Smooth muscle cell of the brain vasculature (primary cell): ENCODE measurements at regions not wholly inside any gene's neighbourhood (a gene's known extent, or its start where the extent isn't known, plus 50 kb on each side); places are given as distances from the start of the nearest gene placed in this dataset.

ENCODE experiments used
- DNase-seq: peaks from one replicate; pipeline ENCODE4 v3.0.0-alpha.2; 2012; ENCODE audit warnings: low read depth, low spot score

DNA sequence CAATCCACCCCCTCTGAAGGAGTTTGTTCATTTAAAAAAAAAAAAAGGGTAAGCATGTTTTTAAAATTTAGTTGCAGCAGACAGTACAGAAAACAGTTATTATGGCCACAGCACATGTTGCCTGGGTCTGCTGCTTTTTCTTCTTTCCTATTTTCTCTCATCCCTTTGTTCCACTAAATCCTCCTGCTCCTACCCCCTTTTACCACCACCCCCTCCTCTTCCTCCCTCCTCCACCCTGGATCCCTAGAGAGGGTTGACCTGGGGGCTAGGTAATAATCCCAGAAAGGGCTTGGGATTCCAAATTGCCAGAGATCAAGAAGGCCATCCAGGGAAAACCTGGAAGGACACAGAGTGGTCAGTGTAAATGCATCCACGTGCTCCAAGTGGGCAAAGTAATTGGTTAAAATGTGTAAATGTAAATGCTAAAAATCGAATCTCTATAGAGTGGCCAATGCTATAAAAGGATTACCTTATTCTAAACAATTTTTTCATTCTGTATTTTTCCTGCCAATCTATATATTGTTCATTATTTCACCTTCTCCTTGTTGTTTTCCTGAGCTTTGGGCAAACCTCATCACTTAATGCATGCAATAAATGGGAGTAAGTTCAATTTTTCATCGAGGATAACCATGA lies 89.0 kb upstream of the PIK3CG start:
- DNase-seq, result no peak

DNA sequence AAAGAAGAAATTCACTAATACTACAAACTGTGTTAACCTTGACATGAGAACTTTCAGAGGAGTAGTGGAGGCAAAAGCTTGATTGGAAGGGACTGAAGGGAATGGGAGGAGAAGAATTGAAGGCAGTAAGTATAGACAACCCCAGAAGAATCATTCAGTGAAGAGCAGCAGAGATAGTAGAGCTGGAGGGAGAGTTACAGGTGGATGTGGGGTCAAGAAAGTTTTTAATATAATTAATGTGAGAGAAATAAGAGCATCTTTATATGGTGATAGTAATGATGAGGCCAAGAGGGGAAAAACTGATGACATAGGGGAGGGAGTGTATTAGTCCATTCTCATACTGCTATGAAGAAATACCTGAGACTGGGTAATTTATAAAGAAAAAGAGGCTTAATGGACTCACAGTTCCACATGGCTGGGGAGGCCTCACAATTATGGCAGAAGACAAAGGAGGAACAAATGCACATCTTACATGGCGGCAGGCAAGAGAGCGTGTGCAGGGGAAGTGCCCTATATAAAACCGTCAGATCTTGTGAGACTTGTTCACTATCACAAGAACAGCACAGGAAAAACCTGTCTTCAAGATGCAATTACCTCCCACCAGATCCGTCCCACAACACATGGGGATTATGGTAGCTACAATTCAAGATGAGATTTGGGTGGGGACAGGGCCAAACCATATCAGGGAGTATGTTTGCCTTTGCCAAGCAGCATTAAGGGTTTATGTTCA lies 88.3 kb upstream of the PIK3CG start:
- DNase-seq, result no peak

DNA sequence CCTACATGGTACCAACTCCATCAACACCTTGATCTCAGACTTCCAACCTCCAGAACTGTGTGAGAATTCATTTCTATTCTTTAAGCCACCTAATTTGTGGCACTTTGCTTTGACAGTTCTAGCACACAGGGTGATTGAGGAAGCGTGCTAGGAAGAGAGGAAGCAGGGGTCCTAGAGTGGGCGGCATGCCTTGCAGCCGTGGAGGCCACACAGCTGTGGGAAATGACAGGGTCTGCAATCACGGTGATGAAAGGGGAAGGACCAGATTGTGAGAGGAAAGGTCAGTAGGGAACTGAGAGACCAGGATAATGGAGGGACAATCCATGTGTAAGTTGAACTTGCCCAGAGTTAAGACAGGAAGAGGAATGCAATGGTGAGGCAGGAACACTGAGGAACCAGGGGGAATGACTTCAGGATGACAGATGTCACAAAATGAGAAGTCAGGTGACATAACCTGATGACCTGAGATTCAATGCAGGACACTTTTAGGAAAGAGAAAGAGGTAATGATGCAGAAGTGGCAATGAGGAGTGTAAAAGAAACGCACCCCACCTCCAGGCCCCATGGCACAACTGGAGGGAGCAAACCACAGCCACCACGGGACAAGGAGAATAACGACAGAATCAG lies 87.3 kb upstream of the PIK3CG start:
- no peak for DNase-seq

DNA sequence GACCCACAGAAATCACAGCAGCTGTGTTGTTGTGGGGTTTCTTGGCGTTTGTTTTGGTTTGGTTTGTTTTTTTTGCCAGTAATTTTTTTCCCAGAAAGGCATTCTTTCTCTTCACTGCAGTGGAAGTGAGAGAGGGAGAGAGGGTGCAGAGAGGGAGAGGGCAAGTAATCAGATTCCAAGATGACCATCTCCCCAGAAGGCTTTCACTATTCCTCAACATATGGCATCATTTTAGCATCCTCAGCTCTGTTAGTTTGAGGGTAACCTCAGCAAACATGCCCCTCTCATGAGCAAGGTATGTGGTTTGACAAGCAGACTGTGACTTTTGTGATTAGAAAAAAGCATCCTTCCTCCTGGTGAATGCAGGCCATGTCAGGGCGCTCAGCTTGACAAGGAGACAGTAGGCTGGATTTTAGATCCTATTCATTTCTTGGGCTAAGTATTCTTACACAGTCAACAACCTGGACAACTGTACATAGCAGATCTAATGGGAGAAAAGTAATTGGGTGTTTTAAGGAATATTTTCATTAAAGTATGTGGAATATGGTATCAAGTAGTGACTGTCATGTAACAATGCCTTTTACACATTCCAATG lies 86.3 kb upstream of the PIK3CG start:
- no peak for DNase-seq

DNA sequence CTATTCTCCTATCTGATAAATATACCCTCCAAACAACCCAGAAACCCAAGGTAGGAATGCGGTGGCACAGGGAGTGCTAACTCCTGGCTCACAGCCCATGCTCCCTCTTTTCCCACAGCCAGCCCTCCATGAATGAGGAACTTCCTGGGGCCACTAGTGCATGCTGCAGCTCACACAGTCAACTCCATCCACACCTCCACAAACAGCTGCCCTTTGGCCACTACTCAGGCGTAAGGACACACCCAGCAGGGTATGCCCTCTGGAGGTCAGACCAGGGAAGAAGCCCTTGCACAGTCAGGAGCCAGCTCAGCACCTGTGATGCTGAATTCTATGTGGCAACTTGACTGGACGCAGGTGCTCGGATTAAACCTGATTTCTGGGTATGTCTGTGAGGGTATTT lies 85.2 kb upstream of the PIK3CG start:
- no peak for DNase-seq

DNA sequence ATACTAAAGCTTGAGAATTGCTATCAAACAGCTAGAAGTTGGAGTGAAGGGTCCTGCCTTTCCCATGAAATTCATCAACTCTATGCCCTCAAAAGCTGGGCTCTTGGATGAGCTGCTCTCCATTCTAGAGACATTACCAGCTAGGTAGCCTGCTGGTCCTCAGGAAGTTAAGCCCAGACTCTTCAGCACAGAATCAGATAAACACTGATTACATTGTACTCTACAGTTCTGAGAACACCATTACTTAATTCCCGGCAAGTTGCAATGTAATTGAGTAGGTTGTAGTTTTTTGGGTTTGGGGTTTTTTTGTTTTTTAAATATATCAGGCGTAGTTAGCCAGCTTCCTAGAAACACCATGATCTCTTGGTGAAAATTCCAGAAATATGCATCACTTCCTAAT lies 84.1 kb upstream of the PIK3CG start:
- DNase-seq, result no peak

DNA sequence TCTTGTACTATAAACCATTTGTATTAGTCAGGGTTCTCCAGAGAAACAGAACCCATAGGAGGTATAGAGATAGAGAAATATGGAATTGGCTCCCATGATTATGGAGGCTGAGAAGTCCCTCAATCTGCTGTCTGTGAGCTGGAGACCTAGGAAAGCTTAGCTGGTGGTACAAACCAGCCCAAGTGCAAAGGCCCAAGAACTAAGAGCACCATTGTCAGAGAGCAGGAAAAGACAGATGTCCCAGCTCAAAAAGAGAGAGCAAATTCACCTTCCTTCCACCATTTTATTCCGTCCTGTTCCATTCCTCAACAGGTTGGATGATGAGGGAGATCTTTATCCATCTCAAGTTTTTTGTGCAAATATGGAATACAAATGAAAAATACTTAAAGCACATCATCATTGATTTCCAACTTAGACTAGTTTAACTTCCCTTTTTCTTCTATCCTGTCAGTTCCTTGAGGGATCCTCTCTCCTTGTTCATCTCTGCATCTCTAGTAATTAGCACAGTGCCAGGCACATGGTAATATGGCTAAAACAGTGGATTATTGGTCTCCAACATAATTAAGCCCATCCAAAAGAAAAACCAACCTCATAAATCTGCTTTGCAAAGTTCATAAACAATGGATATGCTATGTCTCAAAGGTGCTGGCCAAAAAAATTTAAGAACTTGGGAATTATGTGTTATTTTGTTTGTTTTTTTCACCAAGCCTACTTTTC lies 83.1 kb upstream of the PIK3CG start:
- no peak for DNase-seq

DNA sequence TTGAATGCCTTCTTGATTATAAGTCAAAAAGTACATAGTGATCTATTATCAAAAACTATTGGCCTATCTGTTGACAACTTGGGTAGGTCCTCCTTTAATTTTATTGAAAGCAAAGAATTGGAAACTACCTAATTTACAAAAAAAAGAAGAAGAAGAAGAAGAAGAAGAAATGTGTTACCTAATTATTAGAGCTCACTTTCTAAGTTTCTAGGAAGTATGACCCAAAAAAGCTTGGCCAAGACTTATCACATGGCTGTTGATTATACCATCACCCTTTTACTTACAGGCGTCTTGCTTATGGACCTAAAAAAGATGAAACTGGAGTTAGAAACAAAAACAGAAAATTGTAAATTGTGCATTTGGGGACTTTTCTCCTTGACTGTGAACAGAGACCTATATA lies 81.8 kb upstream of the PIK3CG start:
- DNase-seq, result no peak

DNA sequence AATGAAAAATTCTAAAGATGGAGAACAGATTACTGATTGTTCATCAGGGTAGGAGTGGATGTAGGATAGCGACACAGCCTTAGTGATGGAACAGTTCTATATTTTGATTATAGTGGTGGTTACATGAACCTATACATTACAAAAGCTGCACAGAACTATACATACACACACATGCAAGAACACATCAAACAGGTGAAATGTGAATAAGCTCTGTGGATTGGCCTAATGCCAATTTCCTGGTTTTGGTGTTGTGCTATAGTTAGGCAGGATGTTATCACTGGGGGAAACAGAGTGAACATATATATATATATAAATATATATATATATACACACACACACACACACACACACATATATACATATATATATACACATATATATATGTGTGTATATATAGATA lies 76.4 kb upstream of the PIK3CG start:
- no peak for DNase-seq

DNA sequence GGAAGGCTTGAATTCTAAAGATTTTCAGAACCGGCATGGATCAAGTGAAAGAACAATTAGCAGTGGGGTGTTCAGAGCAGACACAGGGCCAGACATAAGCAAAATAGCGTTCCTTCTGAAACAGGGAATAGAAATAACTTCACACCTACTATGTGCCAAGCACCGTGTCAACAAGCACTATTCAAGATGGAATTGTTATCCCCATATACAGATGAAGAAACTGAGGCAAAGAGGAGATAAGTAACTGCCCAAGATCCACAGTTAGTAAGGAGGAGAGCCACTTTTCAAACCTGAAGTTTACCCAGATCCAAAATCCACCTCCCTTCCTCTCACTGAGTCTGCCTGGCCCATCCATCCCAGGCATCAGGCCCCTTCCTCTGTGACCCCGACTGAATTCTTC lies 73.6 kb upstream of the PIK3CG start:
- no peak for DNase-seq

DNA sequence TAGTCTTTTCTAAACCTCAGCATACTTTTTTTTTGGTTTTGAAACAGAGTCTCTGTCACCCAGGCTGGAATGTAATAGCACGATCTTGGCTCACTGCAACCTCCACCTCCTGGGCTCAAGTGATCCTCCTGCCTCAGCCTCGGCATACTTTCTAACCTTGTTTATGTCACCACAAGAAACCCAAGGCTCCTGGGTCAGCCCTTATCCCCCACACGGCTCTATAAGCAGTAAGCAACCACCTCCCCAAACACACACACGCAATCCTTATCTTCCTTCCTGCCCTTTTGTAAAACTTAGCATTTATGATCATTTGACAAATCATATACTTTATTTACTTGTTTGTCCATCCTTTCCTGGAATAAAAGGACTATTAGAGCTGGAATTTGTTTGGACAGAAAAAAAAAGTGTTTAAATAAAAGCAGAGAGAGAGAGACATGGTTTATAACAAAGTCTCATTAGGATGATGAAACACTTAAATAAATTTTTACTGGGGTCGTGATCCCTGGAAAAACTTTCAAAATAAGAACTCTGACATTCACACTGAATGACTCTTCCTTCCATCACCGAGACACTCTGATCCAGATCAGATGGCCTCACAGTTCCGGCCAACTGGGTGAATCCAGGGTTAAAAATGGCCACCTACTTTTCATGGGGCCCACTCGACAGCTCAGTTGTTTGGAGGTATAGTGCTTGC lies 72.7 kb upstream of the PIK3CG start:
- no peak for DNase-seq

DNA sequence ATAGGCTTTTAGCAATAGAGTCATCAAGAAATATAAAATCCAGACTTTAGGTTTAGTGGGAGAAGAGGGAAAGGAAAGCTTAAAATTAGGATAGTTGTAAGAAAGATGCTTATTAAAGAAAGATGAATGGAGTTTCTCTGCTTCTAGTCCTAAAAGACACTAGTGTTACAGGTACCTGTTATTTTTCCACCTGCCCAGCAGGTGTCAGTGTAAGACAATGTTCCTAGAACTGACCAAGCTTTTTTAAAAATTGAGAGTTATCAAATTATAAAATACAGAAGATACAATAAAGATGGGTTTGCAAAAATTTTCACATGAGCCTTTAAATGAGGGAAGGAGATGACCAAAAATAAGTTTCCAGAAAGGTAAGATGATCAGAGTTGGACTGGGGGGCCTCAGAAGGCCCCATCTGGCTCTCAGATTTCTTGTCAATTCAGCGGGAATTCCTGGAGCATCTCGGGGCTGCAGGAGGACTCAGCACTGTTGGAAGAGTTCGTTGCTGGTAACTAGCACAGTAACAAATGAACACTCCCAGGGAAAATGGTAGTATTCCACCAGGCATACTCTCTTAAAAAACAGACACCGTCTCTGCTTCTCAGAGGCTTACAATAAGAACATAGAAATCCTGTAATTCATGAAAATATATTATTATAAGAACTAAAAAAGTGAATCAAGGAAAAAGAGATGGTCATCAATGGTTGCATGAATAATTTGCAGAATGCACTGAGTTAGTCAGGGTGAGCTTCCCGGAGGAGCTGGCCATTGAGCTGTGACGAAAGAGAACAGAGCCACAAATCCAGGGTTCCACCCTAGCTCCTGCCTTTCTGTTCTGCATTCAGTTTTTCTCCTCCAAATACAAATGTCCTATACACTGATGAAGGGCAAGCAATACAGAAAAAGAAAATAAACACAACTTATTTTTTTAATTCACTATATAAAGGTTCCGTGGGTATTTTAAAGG lies 71.8 kb upstream of the PIK3CG start:
- DNase-seq, result no peak

DNA sequence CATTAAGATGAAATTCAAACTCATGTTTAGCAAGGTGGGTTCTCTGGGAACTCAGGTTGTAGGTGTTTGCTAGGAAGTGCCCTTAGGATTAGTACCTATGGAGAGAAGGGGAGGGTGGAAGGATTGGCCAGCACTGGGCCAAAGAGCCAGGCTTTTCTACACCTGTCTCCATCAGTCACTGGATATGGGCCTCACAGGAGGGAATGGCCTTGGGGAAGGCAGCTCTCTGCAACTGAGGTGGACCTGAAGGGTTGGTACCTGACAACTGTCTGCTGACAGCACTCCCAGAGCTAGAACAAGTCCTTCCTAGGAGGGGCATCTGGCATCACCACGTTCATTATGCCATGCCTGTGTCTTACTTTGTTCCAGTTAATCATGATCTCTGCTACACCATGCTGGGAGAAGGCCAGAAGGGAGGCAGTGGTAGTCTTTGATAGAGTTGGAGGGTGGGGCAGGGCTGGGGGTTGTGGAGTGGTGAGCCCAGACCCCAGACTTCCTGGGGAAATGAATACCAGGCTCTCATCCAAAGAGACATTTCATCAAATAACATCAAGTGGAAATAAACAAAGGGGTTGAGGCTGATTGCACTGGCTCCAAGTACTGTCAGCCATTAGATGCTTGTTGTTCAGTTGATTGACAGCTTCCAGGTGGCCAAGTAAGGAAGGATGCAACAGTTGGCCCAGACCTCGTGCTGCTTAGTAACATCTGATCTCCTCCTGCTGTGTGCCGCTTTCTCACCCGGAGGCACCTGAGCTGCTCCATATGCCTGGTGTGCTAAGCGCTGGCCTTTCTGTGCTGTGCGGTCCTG lies 70.6 kb upstream of the PIK3CG start:
- no peak for DNase-seq

DNA sequence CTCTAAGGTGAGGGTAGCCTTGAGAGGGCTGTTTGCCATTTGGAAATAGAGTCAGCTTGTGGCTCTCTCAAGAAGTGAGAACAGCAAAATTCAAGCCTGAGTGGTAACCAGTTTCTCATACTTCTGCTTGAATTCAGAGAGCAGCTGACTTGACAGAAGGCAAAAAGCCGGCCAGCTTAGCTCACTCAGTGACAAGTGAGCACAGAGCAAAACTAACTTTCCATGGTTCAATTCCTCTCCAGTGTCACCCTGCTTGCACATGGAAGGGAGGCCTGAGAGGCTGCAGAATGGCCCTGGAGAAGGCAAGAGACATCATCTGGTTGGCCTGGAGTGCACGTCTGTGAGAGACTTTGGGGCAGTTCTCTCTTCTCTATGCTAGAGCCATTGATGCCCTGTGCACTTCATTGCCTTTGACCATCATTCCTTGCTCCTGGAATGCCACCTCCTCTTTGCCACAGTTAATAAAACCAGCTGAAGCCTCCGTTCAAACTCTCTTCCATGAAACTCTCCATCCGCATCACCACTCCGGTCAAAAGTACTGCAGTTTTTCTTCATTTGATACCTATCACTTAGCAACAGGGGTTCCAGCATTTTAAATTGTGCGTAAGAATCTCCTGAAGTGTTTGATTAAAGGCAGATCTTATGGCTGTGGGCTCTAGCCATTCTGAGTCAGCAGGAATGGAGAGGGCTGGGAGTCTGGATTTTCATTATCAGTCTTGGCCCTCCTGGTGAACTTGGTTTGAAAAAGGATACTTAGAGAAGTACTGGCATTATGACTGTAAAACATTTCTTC lies 69.8 kb upstream of the PIK3CG start:
- no peak for DNase-seq

DNA sequence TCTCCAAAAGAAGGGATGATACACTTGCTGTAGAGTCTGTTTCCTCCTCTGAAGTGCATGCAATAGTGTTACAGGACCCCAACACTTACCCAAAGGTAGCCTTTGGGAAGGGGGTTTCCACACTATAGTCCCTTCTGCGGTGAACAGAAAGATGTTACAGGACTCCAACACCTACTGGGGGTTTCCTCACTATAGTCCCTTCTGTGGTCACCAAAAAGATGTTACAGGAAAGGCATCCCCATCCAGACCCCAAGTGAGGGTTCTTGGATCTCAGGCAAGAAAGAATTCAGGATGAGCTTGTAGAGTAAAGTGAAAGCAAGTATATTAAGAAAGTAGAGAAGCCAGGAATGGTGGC lies 69.2 kb upstream of the PIK3CG start:
- DNase-seq, result no peak

DNA sequence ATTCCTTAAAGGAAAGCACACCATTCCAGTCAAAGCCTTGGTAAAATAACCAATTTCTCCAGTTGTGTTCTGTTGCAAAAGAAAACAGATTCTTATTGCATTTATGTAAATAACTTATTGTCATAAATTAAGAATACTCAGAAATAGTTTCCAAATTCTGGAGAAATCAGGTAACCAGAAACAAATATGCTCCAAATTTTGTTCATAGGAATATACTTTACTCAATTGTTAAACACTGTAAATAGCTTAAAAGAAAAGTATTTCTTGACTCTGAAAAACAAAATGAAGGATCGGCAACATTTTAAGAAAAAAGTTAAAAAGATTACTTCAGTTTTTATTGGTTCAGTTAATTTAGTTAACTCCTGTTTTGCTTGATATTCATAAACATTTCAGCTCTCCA lies 67.1 kb upstream of the PIK3CG start:
- DNase-seq, result no peak

DNA sequence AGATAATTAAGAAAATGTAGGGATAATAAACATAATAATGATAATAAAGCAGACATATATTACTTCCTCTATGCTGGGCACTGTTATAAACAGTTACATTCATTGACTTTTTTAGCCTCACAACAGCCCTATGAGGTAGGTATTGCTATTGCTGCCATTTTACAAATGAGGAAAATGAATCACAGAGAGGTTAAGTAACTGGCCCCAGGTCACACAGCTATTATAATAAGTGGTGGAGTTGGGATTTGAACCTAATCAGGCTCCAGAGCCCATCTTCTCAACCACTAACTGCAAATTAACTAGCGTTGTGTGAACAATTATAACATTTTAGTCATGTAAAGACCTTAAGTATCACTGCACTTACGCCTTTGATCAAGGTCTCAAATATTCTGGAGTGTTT lies 62.5 kb upstream of the PIK3CG start:
- no peak for DNase-seq

DNA sequence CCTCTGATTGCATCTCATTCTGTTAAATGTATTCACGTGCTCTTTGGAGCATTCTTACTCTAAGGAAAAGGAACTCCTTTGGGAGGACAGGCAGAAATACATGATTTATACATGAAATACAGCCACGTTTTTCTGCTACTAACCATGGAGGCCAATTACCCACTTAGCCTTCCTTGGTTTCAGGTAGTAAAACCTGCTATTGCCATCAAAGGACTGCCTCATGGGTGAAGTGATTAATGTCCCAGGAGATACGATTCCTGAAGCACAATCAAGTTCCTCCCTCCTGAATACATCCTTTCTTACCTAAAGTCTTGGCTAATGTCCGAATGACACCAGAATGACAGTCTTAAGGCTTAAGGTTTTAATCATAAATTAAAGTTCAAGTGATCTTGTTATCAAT lies 58.5 kb upstream of the PIK3CG start:
- DNase-seq, result no peak

DNA sequence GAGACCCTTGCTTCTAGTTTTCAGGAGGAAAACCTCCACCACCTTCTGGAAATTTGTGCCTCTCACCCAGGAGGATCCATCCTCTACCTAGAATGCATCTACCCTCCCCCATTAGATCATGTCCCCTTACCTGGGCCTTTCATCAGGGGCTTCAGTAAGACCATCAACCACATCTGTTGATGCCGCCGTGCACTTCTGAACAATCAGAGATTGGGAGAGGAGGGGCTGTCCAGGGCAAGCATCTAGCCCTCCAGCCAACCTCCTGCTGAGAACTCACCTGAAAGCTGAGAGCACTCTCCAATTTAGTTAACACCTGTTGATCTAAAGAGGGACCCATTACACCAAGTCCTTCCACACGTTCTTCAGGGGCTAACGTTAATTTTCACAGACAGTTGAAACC lies 57.6 kb upstream of the PIK3CG start:
- no peak for DNase-seq
